ENCODE measurements at regions not wholly inside any gene's neighbourhood (a gene's known extent, or its start where the extent isn't known, plus 50 kb on each side); places are given as distances from the start of the nearest gene placed in this dataset.

DNA sequence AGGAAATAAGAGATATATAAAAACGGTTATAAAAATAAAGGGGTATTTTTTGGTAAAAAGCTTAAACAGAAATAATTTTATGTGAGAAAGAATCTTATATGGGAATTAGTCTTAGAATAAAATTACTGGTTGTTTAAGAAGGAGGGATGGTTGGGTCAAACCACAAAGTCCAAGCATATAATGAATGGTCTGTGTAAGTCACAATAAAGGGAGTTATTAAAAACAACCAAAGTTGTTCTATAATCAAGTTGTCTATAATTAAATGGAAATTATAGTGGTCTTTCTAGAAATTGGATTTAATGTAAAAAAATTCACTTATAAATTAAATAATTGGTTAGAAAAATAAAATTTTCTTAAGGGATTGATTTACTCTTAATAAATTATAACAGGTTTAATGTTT lies 304.8 kb downstream of the POM121L12 start:
- BruUV-seq (replicated peaks), result no TSS peak
- Histone ChIP-seq H3K36me3 (ENCODE audit: control insufficient read depth, insufficient read depth, low read length) (no peaks in the 10 kb centered on the region), H3K4me3 (ENCODE audit: low read depth, low read length) (no peak overlapping the region), H3K4me1 (no peaks in the 10 kb centered on the region), H3K27me3 (replicated peaks; ENCODE audit: control insufficient read depth, insufficient read depth, low read length) (no peaks in the 10 kb centered on the region), H3K9me3 (peaks cover 18% of the 10 kb centered on the region)
- TF ChIP-seq CTCF (IDR thresholded peaks at IDR 0.05; ENCODE audit: insufficient read depth in 1 of 2, low read depth in 1 of 2, low read length in 1 of 2, severe bottlenecking in 1 of 2, unreplicated experiment in 1 of 2), result no peak
- Mint-ChIP-seq H3K27ac (ENCODE audit: unreplicated experiment) (no peak overlapping the region), H3K36me3 (ENCODE audit: insufficient read depth, unreplicated experiment) (no peaks in the 10 kb centered on the region), H3K9me3 (ENCODE audit: unreplicated experiment) (peaks cover 52% of the 10 kb centered on the region), H3K4me3 (ENCODE audit: unreplicated experiment) (no peak overlapping the region), H3K27me3 (ENCODE audit: insufficient read depth, unreplicated experiment) (no peaks in the 10 kb centered on the region), H3K4me1 (ENCODE audit: low read depth, unreplicated experiment) (no peaks in the 10 kb centered on the region)
- ChIA-PET POLR2A (no interaction called here), CTCF (no interaction called here)
- intact Hi-C loops (cut with micrococcal nuclease; ENCODE audit: unreplicated experiment), result loop anchor here (10.0 kb wide), 1 partner anchor 1615 kb away; no protein-coding TSS in a partner anchor
- DNase-seq, result no peak

DNA sequence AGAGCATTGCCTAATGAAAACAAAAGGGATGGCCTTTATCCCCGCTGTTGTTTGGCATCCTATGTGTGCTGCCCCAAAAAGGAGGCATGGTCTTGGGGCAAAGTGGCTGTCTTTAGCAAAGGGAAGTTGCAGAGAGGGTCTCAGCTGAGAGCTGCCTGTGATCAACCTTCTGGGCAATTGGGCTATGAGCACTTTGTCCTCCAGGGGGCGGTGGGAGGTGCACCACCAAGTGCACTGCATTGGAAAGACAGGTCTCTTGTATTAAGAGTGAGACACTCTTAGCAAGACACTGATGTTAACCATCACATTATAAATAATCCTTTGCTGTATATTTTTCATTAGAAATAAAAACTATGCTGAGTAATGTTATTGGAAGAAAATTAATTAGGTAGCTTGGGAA lies 314.8 kb downstream of the POM121L12 start:
- H3K9me3 ChIP-seq, result no peaks in the 10 kb centered on the region
- ChIA-PET CTCF (no interaction called here), POLR2A (no interaction called here)
- no peaks in the 10 kb centered on the region for H3K4me1 ChIP-seq
- intact Hi-C loops (cut with micrococcal nuclease; ENCODE audit: unreplicated experiment), result no loop called here
- H3K4me3 Mint-ChIP-seq (ENCODE audit: unreplicated experiment), result no peak overlapping the region
- BruUV-seq (replicated peaks), result no TSS peak
- no peak overlapping the region for H3K4me3 ChIP-seq (ENCODE audit: low read depth, low read length)
- H3K9me3 Mint-ChIP-seq (ENCODE audit: unreplicated experiment), result peaks cover 12% of the 10 kb centered on the region
- no peaks in the 10 kb centered on the region for H3K36me3 Mint-ChIP-seq (ENCODE audit: insufficient read depth, unreplicated experiment)
- no peaks in the 10 kb centered on the region for H3K27me3 ChIP-seq (replicated peaks; ENCODE audit: control insufficient read depth, insufficient read depth, low read length)
- H3K36me3 ChIP-seq (ENCODE audit: control insufficient read depth, insufficient read depth, low read length), result no peaks in the 10 kb centered on the region
- TF ChIP-seq CTCF (IDR thresholded peaks at IDR 0.05; ENCODE audit: insufficient read depth in 1 of 2, low read depth in 1 of 2, low read length in 1 of 2, severe bottlenecking in 1 of 2, unreplicated experiment in 1 of 2), result peak; percentile 66 to 67
- DNase-seq, result peak; percentile 52 to 69
- H3K27me3 Mint-ChIP-seq (ENCODE audit: insufficient read depth, unreplicated experiment), result no peaks in the 10 kb centered on the region
- no peak overlapping the region for H3K27ac Mint-ChIP-seq (ENCODE audit: unreplicated experiment)
- H3K4me1 Mint-ChIP-seq (ENCODE audit: low read depth, unreplicated experiment), result no peaks in the 10 kb centered on the region

DNA sequence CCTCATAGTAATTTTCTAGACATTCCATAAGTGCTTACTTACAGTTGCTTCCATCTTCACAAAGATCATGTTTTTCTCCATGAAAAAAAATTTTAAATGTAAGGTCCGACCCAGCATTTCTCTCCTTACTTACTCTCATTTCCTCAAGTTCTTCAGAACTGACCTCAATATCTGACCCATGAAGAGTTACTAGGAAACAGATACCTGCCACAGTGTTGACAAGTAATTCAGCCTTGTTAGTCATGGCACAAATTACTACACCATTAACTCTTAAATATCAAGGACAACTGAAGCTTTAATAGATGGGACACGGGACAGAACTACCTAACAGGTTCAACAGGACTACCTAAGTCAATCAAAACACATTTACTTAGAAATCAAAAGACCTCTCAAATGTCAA lies 316.2 kb downstream of the POM121L12 start:
- Histone ChIP-seq H3K36me3 (ENCODE audit: control insufficient read depth, insufficient read depth, low read length) (no peaks in the 10 kb centered on the region), H3K9me3 (no peaks in the 10 kb centered on the region), H3K4me3 (ENCODE audit: low read depth, low read length) (no peak overlapping the region), H3K27me3 (replicated peaks; ENCODE audit: control insufficient read depth, insufficient read depth, low read length) (no peaks in the 10 kb centered on the region), H3K4me1 (no peaks in the 10 kb centered on the region)
- Mint-ChIP-seq H3K4me3 (ENCODE audit: unreplicated experiment) (no peak overlapping the region), H3K27ac (ENCODE audit: unreplicated experiment) (no peak overlapping the region), H3K27me3 (ENCODE audit: insufficient read depth, unreplicated experiment) (no peaks in the 10 kb centered on the region), H3K9me3 (ENCODE audit: unreplicated experiment) (peaks cover 26% of the 10 kb centered on the region), H3K4me1 (ENCODE audit: low read depth, unreplicated experiment) (no peaks in the 10 kb centered on the region), H3K36me3 (ENCODE audit: insufficient read depth, unreplicated experiment) (no peaks in the 10 kb centered on the region)
- DNase-seq, result no peak
- no TSS peak for BruUV-seq (replicated peaks)
- intact Hi-C loops (cut with micrococcal nuclease; ENCODE audit: unreplicated experiment), result no loop called here
- CTCF ChIA-PET, result no interaction called here
- TF ChIP-seq CTCF (IDR thresholded peaks at IDR 0.05; ENCODE audit: insufficient read depth in 1 of 2, low read depth in 1 of 2, low read length in 1 of 2, severe bottlenecking in 1 of 2, unreplicated experiment in 1 of 2), result no peak
- POLR2A ChIA-PET, result no interaction called here

All from Caco-2 (cell line).